H1 (cell line): ENCODE measurements at regions not wholly inside any gene's neighbourhood (a gene's known extent, or its start where the extent isn't known, plus 50 kb on each side); places are given as distances from the start of the nearest gene placed in this dataset.

Experiments
- ASH2L ChIP-seq: fragments of 200-600, 300-600 bp; sonication (generic); IDR thresholded peaks from one replicate; pipeline ENCODE4 v1.7.1; 2017; ENCODE audit warnings: low read length
- CREB1 ChIP-seq: IDR thresholded peaks from 2 replicates; pipeline ENCODE4 v1.6.1; 2012; ENCODE audit warnings: inconsistent platforms
- JUND ChIP-seq: IDR thresholded peaks from 2 replicates; pipeline ENCODE4 v1.6.1; 2011; ENCODE audit warnings: mild to moderate bottlenecking, improper control_type of control experiment, low read length
- NANOG ChIP-seq: IDR thresholded peaks from 2 replicates; pipeline ENCODE4 v1.6.1; 2011; ENCODE audit warnings: low read length, low read depth, mild to moderate bottlenecking, inconsistent platforms; ENCODE audit not compliant: insufficient read depth, poor library complexity, severe bottlenecking

DNA sequence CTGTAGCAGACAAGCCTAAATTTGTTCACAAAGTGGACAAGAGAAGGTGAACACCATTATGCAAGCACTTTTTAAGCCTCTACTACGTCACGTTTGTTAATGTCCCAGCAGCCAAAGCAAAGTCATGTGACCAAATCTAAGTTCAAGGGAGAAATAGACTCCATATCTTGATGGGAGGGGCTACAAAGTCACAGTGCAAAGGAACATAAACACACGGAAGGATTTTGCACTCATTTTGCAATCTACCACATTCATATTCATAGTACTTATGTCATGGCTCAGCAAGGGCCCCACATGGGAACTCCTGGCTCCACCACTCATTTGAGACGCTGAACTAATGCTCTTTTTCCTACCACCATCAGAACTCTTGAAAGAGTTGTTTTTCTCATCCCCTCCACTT lies 139.0 kb upstream of the JADE1 start (continued):
- TF ChIP-seq ASH2L (no peak), CREB1 (no peak), JUND (no peak), NANOG (no peak)
